Fibroblast of gingiva (primary cell): ENCODE measurements at regions not wholly inside any gene's neighbourhood (a gene's known extent, or its start where the extent isn't known, plus 50 kb on each side); places are given as distances from the start of the nearest gene placed in this dataset.

ENCODE experiments used
- DNase-seq: peaks from one replicate; pipeline ENCODE4 v3.0.0-alpha.2; 2011; ENCODE audit warnings: low read depth

- DNase-seq: no peak
These were observed 207.0 kb upstream of the ZNF462 start for GRCh38 chr9:106655966-106656365.

DNA sequence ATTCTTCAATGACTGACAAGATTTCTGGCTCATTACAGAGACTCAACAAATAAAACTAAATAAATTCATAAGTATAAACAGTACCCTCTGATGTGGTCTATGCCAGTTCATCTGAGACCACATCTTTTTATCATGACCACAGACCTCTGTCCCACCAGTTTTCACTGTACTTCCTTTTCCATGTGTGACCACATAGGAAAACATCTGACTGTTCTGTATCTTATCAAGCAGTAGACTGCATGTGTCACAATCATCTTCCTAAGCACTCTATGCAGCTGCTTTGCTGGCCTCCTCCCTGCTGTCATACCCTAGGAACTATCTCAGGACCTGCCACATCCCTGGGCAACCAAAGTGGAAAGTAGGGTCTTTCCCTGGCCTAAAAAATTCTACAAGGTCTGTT, 205.0 kb upstream of the ZNF462 start:
- no peak for DNase-seq

DNA sequence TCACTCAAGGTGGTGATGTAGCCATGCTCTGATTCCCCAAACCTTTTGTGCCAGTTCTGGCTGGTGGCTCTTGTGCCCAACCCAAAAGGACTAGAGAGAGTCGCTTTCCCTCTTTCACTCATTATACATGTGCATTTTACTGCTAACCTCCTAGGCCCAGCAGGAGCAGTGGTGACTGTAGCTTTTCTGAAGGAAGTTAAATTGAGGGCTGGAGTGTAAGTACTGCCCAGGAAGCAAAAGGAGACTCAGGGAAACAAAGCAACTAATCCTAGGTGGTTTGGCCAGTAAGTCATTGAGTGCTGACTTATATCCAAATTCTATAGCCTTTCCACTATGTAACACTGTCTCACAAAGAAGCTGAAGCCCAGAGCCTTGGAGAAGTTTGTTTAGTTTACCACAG, 194.4 kb upstream of the ZNF462 start:
- DNase-seq: no peak

- DNase-seq: no peak
These were observed 193.1 kb upstream of the ZNF462 start for GRCh38 chr9:106669835-106670234.

DNA sequence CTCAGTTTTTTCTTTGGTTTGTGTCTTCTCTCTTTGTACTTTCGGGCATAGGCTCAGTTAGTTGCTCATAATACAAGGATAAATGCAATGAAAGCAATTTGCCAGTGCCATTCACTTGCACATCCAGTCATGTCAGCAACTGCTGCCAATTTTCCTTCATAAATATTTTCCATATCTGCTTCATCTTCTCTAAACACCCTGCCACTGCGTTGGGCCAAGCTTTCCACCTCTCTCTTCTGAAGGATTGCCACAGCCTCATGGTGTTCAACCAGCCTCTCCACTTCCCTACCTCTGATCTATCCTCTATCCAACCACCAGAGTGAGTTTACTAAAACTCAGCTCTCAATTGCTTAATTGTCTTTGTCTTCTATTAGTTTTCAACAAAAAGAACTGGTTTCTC, 192.5 kb upstream of the ZNF462 start:
- DNase-seq: no peak

DNA sequence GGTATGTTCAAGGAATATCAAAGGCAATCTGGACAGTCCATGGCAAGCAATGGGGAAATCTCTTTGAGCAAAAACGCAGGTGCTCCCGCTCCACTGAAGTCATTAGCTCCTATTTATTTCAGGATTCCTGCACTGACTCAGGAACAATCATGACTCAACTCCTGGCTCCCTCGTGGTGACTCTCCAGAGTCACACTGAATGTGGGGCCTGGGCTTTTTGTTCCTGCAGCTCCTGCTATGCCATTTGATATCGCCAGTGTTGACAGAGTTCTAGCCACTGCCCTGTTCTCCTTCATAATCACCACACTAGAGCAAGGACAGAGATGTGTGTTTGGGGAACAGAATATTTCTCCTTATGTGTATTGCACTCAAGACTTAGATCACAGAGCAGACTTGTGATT, 187.2 kb upstream of the ZNF462 start:
- no peak for DNase-seq

DNA sequence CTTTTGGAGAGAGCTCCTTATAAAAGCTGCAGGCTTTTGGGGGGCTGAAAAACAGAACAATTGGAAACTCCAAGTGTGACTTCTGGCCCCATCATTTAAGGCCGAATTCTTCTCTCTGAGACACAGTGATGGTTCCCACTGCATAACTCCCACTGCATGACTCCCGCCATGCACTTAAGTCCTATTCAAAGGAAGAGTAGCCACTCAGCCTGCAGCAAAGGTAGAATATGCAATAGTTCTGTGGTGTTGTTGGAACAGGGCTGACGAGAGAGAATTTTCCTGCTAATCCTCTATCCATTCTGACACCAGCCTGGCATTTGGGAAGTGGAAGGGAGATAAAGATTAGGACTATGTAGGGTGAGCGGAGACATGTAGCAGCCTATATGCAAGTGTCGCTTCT, 185.6 kb upstream of the ZNF462 start:
- DNase-seq: no peak

GRCh38 chr9:106677830-106678229, 185.1 kb upstream of the ZNF462 start:
- DNase-seq: no peak

GRCh38 chr9:106678273-106678672, 184.7 kb upstream of the ZNF462 start:
- DNase-seq: no peak

DNA sequence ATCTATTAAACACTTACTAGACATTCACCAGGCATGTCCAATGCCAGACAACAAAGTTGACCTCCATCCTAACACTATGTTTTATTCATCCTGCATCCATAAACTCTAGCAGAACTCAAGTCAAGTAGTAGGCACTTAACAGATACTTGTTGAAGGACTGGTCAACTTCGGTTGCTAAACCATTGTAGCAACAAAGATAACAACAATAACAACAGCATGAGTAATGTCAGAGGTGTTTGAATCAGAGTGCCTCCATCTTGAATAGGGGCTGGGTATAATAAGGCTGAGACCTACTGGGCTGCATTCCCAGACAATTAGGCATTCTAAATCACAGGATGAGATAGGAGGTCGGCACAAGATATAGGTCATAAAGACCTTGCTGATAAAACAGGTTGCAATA, 180.5 kb upstream of the ZNF462 start:
- no peak for DNase-seq

- no peak for DNase-seq
These were observed 179.5 kb upstream of the ZNF462 start for GRCh38 chr9:106683454-106683853.

DNA sequence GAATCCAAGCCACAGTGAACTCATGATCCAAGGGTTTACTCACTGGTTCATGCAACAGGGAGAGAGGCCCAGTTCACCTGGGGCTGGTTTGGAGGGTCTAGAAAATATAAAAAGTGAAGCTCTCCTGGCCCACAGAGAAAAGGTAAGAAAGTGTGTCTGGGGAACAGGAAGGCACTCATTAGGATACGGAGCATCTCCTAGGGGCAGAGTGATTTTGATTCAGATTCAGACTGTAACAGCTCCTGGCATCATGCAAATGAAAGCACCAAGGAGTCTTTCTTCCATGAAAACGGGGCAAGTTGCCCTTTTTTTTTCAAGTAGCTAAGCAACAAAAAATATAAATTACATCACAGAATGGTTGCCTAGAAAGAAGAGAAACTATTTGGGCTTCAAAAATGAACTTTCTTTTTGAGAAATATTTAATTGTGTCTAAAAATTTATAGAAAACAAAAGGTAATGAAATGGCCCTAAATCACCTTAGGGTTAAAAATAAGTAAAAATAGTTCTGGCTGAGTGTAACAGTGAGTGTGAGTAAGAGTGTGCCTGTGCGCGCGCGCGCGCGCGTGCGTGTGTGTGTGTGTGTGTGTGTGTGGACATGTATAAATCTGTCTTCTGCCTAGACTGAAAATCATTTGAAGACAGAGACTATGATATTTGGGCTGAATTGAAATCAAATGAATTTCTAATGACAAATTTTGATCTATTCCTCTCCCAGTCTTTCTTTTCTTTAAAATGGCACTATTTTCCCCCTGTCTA, 177.8 kb upstream of the ZNF462 start:
- no peak for DNase-seq

DNA sequence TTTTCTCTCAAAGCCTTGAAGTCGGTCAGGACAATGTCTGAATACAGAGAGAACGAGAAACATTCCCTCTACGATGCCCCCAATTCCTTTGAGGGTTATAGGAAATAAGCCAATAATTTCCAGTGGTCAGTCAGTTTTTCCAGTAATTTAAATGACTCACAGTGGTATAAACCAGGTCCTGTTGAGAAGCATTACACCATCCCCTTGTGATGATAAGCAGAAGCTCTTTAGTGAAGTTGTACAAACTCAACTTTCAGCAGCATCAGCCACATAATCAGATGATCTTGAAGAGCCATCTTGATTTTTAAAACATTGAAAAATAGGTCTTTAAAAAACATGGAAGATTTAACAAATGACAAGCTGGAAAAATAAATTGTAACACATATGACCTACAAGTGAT, 173.9 kb upstream of the ZNF462 start:
- no peak for DNase-seq

DNA sequence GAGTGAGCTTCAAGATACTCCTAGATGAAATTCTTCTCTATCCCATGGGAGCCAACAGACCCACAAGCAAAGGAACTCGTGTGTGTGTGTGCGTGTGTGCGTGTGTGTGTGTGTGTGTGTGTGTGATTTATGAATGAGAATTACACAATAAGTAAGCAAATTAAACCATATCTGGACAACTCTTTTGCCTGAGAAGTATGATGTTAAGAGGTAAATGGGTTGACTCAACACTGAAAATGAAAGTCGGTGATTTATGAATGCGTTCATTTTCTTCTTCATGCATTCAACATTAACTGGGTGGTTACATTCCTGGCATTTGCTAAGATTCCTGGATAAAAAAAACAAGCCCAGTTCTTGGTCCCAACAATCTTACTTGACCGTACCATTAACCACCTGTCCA, 171.3 kb upstream of the ZNF462 start:
- no peak for DNase-seq

GRCh38 chr9:106693558-106693957, 169.4 kb upstream of the ZNF462 start:
- DNase-seq: no peak

DNA sequence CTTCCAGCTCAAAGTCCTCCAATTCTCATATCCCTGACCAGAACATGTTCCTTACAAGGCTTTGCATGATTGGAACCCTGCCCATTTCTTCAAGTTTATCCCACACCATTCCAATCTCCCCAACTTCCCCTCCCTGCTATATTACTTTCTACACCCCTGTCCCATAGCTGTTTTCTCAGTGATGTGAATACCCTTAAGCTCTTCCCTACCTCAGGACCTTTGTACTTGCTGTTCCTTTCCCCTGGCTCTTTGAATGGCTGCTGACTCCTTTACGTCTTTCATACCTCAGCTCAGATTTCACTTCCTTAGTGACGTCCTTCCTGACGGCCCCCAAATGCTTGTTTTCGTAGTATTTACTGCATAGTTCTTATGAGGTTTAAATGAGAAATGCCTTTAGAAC, 166.2 kb upstream of the ZNF462 start:
- no peak for DNase-seq

DNA sequence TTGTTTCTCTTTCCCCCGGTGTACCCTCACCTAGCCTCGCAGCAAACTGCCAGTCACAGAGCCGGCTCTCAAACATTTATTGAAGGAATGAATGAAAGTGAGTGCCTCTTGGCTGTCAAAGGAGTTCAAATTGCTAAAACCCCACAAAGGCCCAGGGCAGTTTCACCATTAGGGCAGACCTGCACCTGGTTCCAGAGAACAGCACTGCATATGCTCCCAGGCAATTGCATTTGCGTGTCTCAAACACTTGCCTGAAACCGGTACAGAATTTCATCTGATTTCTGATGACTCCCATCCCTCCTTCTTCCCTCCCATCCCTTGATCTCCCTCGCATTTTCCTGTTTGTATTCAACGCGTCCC, 165.6 kb upstream of the ZNF462 start:
- no peak for DNase-seq

- peak; percentile 73 for DNase-seq
These were observed 165.0 kb upstream of the ZNF462 start for GRCh38 chr9:106697750-106698502.

DNA sequence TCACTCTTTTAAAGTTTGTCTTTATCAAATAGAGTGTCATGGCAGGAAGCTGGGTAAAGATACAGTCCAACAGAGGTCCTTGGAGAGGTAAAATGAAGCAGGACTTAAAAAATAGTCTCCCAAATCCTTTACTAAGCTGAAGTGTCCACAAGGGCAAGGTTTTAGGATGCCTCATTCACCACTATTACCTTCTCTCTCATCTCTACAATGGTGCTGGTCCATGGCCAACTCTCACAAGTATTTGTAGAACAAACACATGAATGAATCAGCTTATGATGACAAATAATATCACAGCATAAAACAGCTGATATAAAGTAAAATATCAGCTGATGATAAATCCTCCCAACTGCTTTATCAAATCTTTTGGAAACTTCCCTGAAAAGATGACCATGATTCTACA, 162.3 kb upstream of the ZNF462 start:
- no peak for DNase-seq

- no peak for DNase-seq
These were observed 161.4 kb upstream of the ZNF462 start for GRCh38 chr9:106701611-106702010.

DNA sequence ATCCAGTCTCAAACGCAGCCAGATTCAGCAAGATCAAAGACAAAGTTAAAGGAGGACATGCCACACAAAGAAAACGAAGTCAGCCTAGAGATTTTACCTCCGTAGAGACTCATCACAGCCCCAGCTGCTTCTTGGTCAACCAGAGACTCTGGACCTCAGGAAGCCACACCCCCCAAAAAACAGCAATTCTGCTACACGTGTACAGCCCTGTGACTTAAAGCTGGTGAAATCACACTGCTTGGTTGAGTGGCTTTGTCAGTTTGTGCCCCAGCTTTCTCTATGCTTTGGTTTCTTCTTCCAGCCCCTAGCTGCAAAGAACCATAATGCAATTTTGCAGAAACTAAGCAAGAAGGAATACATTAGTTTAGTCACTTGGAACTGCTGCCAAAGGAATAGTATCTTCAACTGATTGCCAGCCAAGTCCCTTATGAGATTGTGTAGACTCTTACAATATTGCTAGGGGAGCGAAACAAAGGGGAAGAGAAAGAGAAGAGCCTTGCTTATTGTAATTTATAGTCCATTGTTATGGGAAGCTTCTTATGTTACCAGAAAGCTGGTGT, 158.8 kb upstream of the ZNF462 start:
- peak; percentile 41 for DNase-seq

DNA sequence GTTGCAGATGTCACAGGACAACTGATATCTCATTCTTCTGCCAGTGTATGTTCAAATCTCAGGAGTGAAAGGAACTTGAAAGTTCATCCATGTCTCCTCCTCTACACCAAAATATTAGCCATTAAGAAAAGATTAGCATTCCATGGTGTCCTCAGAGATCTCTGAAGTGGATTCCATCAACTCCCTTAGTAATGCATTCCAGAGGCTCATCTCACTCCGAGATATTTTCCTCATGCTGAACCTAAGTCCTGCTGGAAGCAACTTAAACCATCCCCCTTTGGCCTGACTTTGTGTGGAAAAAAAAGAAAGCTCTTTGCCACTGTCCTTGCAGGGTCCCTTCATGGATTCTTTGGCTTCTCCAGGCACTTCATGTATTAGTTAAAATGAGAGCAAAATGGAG, 155.7 kb upstream of the ZNF462 start:
- DNase-seq: no peak

GRCh38 chr9:106707738-106708474, 155.1 kb upstream of the ZNF462 start:
- DNase-seq: no peak
